ENCODE measurements at regions not wholly inside any gene's neighbourhood (a gene's known extent, or its start where the extent isn't known, plus 50 kb on each side); places are given as distances from the start of the nearest gene placed in this dataset.

- peaks cover 2% of the 10 kb centered on the region for H3K36me3 Mint-ChIP-seq (ENCODE audit: low read depth)
- H3K27ac Mint-ChIP-seq (ENCODE audit: unreplicated experiment): no peak overlapping the region
- H3K27me3 Mint-ChIP-seq (ENCODE audit: low read depth): no peaks in the 10 kb centered on the region
- TF ChIP-seq CTCF (conservative IDR thresholded peaks at IDR 0.05): no peak
- H3K4me3 Mint-ChIP-seq: no peak overlapping the region
- H3K4me1 Mint-ChIP-seq: no peaks in the 10 kb centered on the region
- DNase-seq (ENCODE audit: low read depth, low spot score): no peak
- no peaks in the 10 kb centered on the region for H3K9me3 Mint-ChIP-seq
Measured at GRCh38 chr1:191388283-191388682, 770.0 kb upstream of the RGS18 start.

GRCh38 chr1:191396622-191397021, 761.6 kb upstream of the RGS18 start:
- H3K27me3 Mint-ChIP-seq (ENCODE audit: low read depth): no peaks in the 10 kb centered on the region
- peaks cover 11% of the 10 kb centered on the region for H3K9me3 Mint-ChIP-seq
- H3K4me3 Mint-ChIP-seq: no peak overlapping the region
- no peaks in the 10 kb centered on the region for H3K4me1 Mint-ChIP-seq
- no peak overlapping the region for H3K27ac Mint-ChIP-seq (ENCODE audit: unreplicated experiment)
- no peak for TF ChIP-seq CTCF (conservative IDR thresholded peaks at IDR 0.05)
- peaks cover 2% of the 10 kb centered on the region for H3K36me3 Mint-ChIP-seq (ENCODE audit: low read depth)
- no peak for DNase-seq (ENCODE audit: low read depth, low spot score)

- peaks cover 11% of the 10 kb centered on the region for H3K9me3 Mint-ChIP-seq
- no peak for TF ChIP-seq CTCF (conservative IDR thresholded peaks at IDR 0.05)
- DNase-seq (ENCODE audit: low read depth, low spot score): no peak
- no peak overlapping the region for H3K4me3 Mint-ChIP-seq
- no peaks in the 10 kb centered on the region for H3K4me1 Mint-ChIP-seq
- H3K27me3 Mint-ChIP-seq (ENCODE audit: low read depth): no peaks in the 10 kb centered on the region
- peaks cover 2% of the 10 kb centered on the region for H3K36me3 Mint-ChIP-seq (ENCODE audit: low read depth)
- no peak overlapping the region for H3K27ac Mint-ChIP-seq (ENCODE audit: unreplicated experiment)
Measured at GRCh38 chr1:191398551-191398950, 759.7 kb upstream of the RGS18 start.

- no peaks in the 10 kb centered on the region for H3K4me1 Mint-ChIP-seq
- no peak for DNase-seq (ENCODE audit: low read depth, low spot score)
- H3K4me3 Mint-ChIP-seq: no peak overlapping the region
- no peaks in the 10 kb centered on the region for H3K27me3 Mint-ChIP-seq (ENCODE audit: low read depth)
- no peaks in the 10 kb centered on the region for H3K36me3 Mint-ChIP-seq (ENCODE audit: low read depth)
- H3K27ac Mint-ChIP-seq (ENCODE audit: unreplicated experiment): no peak overlapping the region
- TF ChIP-seq CTCF (conservative IDR thresholded peaks at IDR 0.05): no peak
- no peaks in the 10 kb centered on the region for H3K9me3 Mint-ChIP-seq
Measured at GRCh38 chr1:191405417-191405816, 752.8 kb upstream of the RGS18 start.

- no peaks in the 10 kb centered on the region for H3K4me1 Mint-ChIP-seq
- no peak overlapping the region for H3K27ac Mint-ChIP-seq (ENCODE audit: unreplicated experiment)
- TF ChIP-seq CTCF (conservative IDR thresholded peaks at IDR 0.05): no peak
- no peak for DNase-seq (ENCODE audit: low read depth, low spot score)
- peaks cover 4% of the 10 kb centered on the region for H3K27me3 Mint-ChIP-seq (ENCODE audit: low read depth)
- H3K4me3 Mint-ChIP-seq: no peak overlapping the region
- H3K9me3 Mint-ChIP-seq: no peaks in the 10 kb centered on the region
- no peaks in the 10 kb centered on the region for H3K36me3 Mint-ChIP-seq (ENCODE audit: low read depth)
Measured at GRCh38 chr1:191414981-191415640, 743.2 kb upstream of the RGS18 start.

Measured in neural crest cell (in vitro differentiated cells).